NCI-H1436 (cell line): ENCODE measurements at regions not wholly inside any gene's neighbourhood (a gene's known extent, or its start where the extent isn't known, plus 50 kb on each side); places are given as distances from the start of the nearest gene placed in this dataset.
A peak's percentile ranks its signal among the peaks of the same experiment; 100 is the strongest.
"Not testable (repeated sequence)": the region's sequence is repeated elsewhere in the genome, so short reads cannot be mapped to it uniquely, and the experiment has no call there.

Experiments used
- DNase-seq: peaks from one replicate; lab custom pipeline; 2025; lab: John Stamatoyannopoulos, UW

- no peak for DNase-seq
Measured at GRCh38 chr2:72031346-72032110, 116.1 kb downstream of the CYP26B1 start.

GRCh38 chr2:72028996-72029395 lies 118.7 kb downstream of the CYP26B1 start:
- no peak for DNase-seq

GRCh38 chr2:72028351-72028995 lies 119.2 kb downstream of the CYP26B1 start:
- DNase-seq = no peak

GRCh38 chr2:72027426-72028161 lies 120.1 kb downstream of the CYP26B1 start:
- DNase-seq = no peak

- no peak for DNase-seq
Measured at GRCh38 chr2:72026819-72027425, 120.7 kb downstream of the CYP26B1 start.

GRCh38 chr2:72024451-72025175 lies 123.0 kb downstream of the CYP26B1 start:
- peak; percentile 28 for DNase-seq

- no peak for DNase-seq
Measured at GRCh38 chr2:72023678-72024390, 123.8 kb downstream of the CYP26B1 start.

- not testable (repeated sequence) for DNase-seq
Measured at GRCh38 chr2:72021371-72021770, 126.3 kb downstream of the CYP26B1 start.

- no peak for DNase-seq
Measured at GRCh38 chr2:72015266-72015665, 132.4 kb downstream of the CYP26B1 start.

- no peak for DNase-seq
Measured at GRCh38 chr2:72014831-72015230, 132.8 kb downstream of the CYP26B1 start.

- DNase-seq = no peak
Measured at GRCh38 chr2:72013726-72014125, 133.9 kb downstream of the CYP26B1 start.

- no peak for DNase-seq
Measured at GRCh38 chr2:72012886-72013574, 134.6 kb downstream of the CYP26B1 start.

GRCh38 chr2:72011791-72012190 lies 135.9 kb downstream of the CYP26B1 start:
- DNase-seq = no peak

GRCh38 chr2:72011370-72011689 lies 136.3 kb downstream of the CYP26B1 start:
- no peak for DNase-seq

GRCh38 chr2:72010647-72011369 lies 136.9 kb downstream of the CYP26B1 start:
- DNase-seq = no peak

GRCh38 chr2:72008608-72009007 lies 139.1 kb downstream of the CYP26B1 start:
- DNase-seq = no peak

- no peak for DNase-seq
Measured at GRCh38 chr2:72007402-72007801, 140.3 kb downstream of the CYP26B1 start.

- no peak for DNase-seq
Measured at GRCh38 chr2:72006188-72006736, 141.4 kb downstream of the CYP26B1 start.

GRCh38 chr2:72004976-72005375 lies 142.7 kb downstream of the CYP26B1 start:
- no peak for DNase-seq
